Colonic mucosa (tissue), 4 donors: ENCODE measurements at regions not wholly inside any gene's neighbourhood (a gene's known extent, or its start where the extent isn't known, plus 50 kb on each side); places are given as distances from the start of the nearest gene placed in this dataset.

Source experiments
- DNase-seq: peaks from one replicate; pipeline ENCODE4 v3.0.0-alpha.2; 2020
- H3K27ac ChIP-seq: fragments of 200-600 bp; one replicate; pipeline ENCODE4 v1.8.0; 2021
- H3K27me3 ChIP-seq: fragments of 200-600 bp; one replicate; pipeline ENCODE4 v1.8.0; 2021
- H3K36me3 ChIP-seq: fragments of 200-600 bp; one replicate; pipeline ENCODE4 v1.8.0; 2021
- H3K4me1 ChIP-seq: fragments of 200-600 bp; one replicate; pipeline ENCODE4 v1.8.0; 2021; ENCODE audit warnings: mild to moderate bottlenecking
- H3K4me3 ChIP-seq: fragments of 200-600 bp; one replicate; pipeline ENCODE4 v1.8.0; 2021
- H3K9ac ChIP-seq, 2 donors: one replicate each; pipeline ENCODE4 v1.7.0; 2013; ENCODE audit warnings: control low read depth in 2 of 2, low read depth in 2 of 2, low read length in 2 of 2
- H3K9me3 ChIP-seq: fragments of 200-600 bp; one replicate; pipeline ENCODE4 v1.8.0; 2021
- intact Hi-C: fragments of 100-400 bp; cut with DNase I; formaldehyde crosslinking; loops from one replicate; pipeline ENCODE4 v1.14.1; 2022
- TF ChIP-seq, protein P1 (sequence below): fragments of 200-600 bp; IDR thresholded peaks from one replicate; pipeline ENCODE4 v1.8.0; 2022; ENCODE audit warnings: antibody characterized with exemption, mild to moderate bottlenecking
- donor health status: healthy.
- donor health status: DM: no; HTN: no; CAD: no.
- donor health status: DM: no; HTN: no; CAD: no.

DNA sequence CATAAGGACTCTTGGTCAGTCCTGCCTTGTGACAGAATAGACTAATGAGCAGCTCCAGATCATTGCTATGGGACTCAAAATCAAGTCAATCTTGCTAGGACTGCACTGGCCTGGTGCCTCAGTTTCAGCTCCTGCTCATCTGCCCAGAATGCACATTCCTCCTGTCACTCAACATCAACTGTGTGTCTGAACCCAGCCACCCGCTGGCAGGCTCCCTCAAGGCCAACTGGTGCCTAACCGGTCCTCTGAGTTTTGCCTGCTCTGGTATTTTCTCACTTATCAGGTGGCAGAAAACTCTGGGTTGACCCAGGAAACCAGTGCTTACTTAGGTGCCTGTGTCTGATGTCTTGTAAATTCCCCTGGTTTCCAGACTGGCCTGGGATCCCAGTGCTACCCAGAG lies 297.7 kb downstream of the DHX35 start:
- TF ChIP-seq, protein P1, sequence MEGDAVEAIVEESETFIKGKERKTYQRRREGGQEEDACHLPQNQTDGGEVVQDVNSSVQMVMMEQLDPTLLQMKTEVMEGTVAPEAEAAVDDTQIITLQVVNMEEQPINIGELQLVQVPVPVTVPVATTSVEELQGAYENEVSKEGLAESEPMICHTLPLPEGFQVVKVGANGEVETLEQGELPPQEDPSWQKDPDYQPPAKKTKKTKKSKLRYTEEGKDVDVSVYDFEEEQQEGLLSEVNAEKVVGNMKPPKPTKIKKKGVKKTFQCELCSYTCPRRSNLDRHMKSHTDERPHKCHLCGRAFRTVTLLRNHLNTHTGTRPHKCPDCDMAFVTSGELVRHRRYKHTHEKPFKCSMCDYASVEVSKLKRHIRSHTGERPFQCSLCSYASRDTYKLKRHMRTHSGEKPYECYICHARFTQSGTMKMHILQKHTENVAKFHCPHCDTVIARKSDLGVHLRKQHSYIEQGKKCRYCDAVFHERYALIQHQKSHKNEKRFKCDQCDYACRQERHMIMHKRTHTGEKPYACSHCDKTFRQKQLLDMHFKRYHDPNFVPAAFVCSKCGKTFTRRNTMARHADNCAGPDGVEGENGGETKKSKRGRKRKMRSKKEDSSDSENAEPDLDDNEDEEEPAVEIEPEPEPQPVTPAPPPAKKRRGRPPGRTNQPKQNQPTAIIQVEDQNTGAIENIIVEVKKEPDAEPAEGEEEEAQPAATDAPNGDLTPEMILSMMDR, result no peak
- Histone ChIP-seq H3K9me3 (no peaks in the 10 kb centered on the region), H3K27me3 (no peaks in the 10 kb centered on the region), H3K9ac (no peak overlapping the region), H3K27ac (no peak overlapping the region), H3K36me3 (no peaks in the 10 kb centered on the region), H3K4me3 (no peak overlapping the region), H3K4me1 (no peaks in the 10 kb centered on the region)
- DNase-seq, result no peak
- intact Hi-C loops, result loop anchor here (10.0 kb wide), 1 partner anchor 1705 kb away; no protein-coding TSS in a partner anchor

DNA sequence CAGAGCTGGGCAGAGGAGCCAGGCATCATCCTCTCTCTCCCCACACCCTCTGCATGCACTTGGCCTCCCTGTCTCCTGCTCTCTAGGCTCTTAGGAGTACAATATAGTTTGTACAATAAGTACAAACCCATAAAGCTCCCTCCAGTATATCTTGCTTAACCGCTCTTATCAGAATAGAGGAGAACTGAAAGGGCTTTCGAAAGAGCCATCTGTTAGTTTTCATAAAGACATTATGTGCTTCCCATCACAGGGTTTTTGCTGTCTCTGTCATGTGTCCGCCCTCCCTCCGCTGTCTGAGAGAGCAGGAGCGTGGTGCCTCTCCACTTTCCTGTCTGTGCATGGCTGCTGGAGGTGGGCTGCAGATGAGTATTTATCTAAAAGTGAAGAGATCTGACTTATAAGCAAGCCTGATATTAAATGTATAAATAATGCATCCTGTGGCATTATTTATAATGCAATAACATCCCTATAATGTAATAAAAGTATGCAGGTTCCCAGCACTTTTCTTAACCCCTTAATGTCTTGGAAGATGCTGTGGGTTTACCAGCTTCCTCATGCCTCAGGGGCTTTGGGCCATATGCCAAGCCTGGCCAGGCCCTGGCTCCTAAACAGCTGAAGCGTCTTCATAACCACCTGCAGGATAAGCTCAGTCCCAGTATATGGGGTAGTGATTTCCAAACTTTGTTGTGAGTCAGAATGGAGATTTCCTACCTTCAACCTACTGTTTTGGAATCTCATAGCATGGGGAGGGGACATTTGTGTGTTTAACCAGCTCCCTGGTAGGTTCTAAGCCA lies 297.1 kb downstream of the DHX35 start:
- H3K27ac ChIP-seq, result no peak overlapping the region
- TF ChIP-seq, protein P1, result no peak
- H3K4me1 ChIP-seq, result no peaks in the 10 kb centered on the region
- no peaks in the 10 kb centered on the region for H3K36me3 ChIP-seq
- H3K27me3 ChIP-seq, result no peaks in the 10 kb centered on the region
- DNase-seq, result no peak
- no peaks in the 10 kb centered on the region for H3K9me3 ChIP-seq
- H3K9ac ChIP-seq, result no peak overlapping the region
- no peak overlapping the region for H3K4me3 ChIP-seq
- intact Hi-C loops, result no loop called here

DNA sequence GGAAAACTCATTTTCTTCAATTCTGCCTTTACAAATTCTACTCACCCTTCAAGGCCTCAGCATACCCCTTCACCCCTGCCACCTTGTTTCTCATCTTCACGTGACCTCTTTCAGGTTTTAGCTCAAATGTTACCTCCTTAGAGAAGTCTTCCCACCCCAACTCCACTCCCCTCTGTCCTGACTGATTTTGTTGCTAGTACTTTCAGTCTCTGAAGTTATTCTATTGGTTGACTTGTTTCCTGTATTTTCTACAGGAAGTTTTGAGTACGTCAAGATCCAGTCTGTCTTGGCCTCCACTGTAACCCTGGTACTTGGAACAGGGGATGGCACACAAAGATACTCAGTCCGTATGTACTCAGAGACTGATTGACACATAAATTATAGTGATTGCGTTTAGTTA lies 296.1 kb downstream of the DHX35 start:
- TF ChIP-seq, protein P1, result no peak
- Histone ChIP-seq H3K9ac (no peak overlapping the region), H3K9me3 (no peaks in the 10 kb centered on the region)

DNA sequence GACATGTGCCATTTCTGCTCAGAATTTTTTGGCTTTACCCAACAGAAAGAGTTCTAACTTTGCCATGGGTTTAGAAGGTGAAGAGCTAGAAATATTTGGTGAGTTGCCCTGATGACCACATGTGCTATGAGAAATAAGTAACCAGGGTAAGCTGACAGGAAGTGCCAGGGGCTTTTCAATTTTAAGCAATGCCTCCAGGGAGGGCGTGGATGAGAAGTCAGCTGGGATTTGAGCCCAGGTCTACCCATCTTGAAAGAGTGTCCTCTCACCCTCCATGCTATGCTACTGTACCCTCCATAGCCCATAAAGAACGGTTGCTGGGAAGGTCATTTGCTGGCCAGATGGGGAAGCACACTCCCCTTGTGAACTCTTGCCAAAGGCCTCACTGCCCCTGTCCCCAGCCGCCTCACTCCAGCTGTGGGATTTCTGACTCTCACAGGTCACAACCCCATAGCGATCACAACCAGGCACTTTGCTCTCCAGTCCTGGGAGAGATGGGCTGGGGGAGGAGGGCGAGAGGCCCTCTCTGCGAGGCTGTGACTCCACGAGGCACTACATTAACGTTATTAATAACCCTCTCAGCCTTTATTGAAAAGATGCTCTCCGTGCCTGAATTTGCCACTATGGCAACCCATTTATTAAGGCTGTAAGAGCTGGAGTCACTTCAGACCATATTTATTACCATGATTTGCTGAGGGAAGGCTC lies 291.1 kb downstream of the DHX35 start:
- TF ChIP-seq, protein P1, result no peak
- H3K4me1 ChIP-seq, result no peaks in the 10 kb centered on the region
- no peaks in the 10 kb centered on the region for H3K36me3 ChIP-seq
- no peaks in the 10 kb centered on the region for H3K9me3 ChIP-seq
- DNase-seq, result no peak
- intact Hi-C loops, result no loop called here
- H3K9ac ChIP-seq, result no peak overlapping the region
- H3K4me3 ChIP-seq, result no peak overlapping the region
- no peak overlapping the region for H3K27ac ChIP-seq
- no peaks in the 10 kb centered on the region for H3K27me3 ChIP-seq

More for the DNA sequence above, 296.1 kb downstream of the DHX35 start:
- no peak for DNase-seq
- Histone ChIP-seq H3K27ac (no peak overlapping the region), H3K36me3 (no peaks in the 10 kb centered on the region), H3K27me3 (no peaks in the 10 kb centered on the region), H3K4me3 (no peak overlapping the region), H3K4me1 (no peaks in the 10 kb centered on the region)
- intact Hi-C loops, result no loop called here

DNA sequence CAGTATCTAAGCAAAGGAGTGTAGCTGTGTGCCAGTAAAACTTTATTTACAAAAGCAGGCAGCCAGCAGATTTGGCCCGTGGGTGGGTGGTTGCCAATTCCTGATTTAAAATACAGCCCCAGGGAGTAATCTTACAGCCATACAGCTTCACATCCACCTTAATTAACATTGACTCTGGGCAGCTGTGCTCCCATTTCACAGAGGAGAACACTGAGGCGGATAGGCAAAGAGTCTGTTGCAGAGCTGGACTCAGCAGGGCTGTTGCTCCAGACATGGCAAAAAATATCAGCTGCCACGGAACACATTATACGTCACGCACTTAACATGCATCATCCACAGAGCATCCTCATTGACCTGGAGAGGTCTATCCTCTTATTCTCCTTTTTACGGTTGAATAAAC lies 289.9 kb downstream of the DHX35 start:
- no peaks in the 10 kb centered on the region for H3K36me3 ChIP-seq
- intact Hi-C loops, result no loop called here
- H3K27ac ChIP-seq, result no peak overlapping the region
- no peak overlapping the region for H3K9ac ChIP-seq
- H3K9me3 ChIP-seq, result no peaks in the 10 kb centered on the region
- no peaks in the 10 kb centered on the region for H3K27me3 ChIP-seq
- TF ChIP-seq, protein P1, result no peak
- no peak for DNase-seq
- H3K4me3 ChIP-seq, result no peak overlapping the region
- H3K4me1 ChIP-seq, result no peaks in the 10 kb centered on the region
